ENCODE measurements at regions not wholly inside any gene's neighbourhood (a gene's known extent, or its start where the extent isn't known, plus 50 kb on each side); places are given as distances from the start of the nearest gene placed in this dataset.

DNA sequence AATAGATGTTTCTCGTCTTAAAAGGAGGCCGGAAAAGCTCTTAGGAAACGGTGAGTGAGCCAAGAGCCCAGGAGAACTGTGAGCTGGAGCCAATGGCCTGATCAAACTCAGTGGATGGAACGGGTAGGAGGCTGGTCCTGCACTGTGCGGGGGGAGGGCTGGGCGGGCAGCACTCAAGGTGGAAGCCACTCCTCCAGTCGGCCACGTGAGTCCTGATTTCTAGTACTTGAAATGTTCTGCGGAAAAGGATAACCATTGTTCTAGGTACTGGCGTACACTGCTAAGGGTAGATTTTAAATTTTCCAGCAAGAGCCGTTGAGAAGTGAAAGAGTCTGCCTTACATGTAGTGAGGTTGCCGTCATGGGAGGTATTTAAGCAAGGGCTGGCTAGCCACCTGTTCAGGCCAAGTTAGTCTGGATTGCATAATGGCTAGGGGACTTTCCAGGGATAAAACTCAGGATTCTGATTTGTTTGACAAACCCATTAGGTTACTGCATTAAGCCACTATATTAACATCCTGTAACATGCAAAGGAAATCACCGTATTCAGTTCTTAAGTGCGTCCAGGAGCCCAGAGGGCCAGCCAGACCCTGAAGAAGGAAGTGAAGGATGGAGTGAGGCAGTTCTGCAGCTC is 51.3 kb upstream of the ODC1 start:
- TF ChIP-seq, protein P1, sequence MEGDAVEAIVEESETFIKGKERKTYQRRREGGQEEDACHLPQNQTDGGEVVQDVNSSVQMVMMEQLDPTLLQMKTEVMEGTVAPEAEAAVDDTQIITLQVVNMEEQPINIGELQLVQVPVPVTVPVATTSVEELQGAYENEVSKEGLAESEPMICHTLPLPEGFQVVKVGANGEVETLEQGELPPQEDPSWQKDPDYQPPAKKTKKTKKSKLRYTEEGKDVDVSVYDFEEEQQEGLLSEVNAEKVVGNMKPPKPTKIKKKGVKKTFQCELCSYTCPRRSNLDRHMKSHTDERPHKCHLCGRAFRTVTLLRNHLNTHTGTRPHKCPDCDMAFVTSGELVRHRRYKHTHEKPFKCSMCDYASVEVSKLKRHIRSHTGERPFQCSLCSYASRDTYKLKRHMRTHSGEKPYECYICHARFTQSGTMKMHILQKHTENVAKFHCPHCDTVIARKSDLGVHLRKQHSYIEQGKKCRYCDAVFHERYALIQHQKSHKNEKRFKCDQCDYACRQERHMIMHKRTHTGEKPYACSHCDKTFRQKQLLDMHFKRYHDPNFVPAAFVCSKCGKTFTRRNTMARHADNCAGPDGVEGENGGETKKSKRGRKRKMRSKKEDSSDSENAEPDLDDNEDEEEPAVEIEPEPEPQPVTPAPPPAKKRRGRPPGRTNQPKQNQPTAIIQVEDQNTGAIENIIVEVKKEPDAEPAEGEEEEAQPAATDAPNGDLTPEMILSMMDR (IDR thresholded peaks at IDR 0.05), result no peak
- TF ChIP-seq, protein P2, sequence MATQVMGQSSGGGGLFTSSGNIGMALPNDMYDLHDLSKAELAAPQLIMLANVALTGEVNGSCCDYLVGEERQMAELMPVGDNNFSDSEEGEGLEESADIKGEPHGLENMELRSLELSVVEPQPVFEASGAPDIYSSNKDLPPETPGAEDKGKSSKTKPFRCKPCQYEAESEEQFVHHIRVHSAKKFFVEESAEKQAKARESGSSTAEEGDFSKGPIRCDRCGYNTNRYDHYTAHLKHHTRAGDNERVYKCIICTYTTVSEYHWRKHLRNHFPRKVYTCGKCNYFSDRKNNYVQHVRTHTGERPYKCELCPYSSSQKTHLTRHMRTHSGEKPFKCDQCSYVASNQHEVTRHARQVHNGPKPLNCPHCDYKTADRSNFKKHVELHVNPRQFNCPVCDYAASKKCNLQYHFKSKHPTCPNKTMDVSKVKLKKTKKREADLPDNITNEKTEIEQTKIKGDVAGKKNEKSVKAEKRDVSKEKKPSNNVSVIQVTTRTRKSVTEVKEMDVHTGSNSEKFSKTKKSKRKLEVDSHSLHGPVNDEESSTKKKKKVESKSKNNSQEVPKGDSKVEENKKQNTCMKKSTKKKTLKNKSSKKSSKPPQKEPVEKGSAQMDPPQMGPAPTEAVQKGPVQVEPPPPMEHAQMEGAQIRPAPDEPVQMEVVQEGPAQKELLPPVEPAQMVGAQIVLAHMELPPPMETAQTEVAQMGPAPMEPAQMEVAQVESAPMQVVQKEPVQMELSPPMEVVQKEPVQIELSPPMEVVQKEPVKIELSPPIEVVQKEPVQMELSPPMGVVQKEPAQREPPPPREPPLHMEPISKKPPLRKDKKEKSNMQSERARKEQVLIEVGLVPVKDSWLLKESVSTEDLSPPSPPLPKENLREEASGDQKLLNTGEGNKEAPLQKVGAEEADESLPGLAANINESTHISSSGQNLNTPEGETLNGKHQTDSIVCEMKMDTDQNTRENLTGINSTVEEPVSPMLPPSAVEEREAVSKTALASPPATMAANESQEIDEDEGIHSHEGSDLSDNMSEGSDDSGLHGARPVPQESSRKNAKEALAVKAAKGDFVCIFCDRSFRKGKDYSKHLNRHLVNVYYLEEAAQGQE (IDR thresholded peaks at IDR 0.05; ENCODE audit: insufficient read depth in 1 of 2, low read depth in 2 of 2, low read length in 1 of 2), result no peak
- TF ChIP-seq SIN3A (IDR thresholded peaks at IDR 0.05; ENCODE audit: borderline replicate concordance, insufficient read depth, low read depth, low read length) (no peak), POLR2AphosphoS5 (IDR thresholded peaks at IDR 0.05; ENCODE audit: low read depth, low read length) (no peak), TCF7L2 (IDR thresholded peaks at IDR 0.05; ENCODE audit: low read depth, low read length) (no peak)
